RWPE2 (cell line): ENCODE measurements at regions not wholly inside any gene's neighbourhood (a gene's known extent, or its start where the extent isn't known, plus 50 kb on each side); places are given as distances from the start of the nearest gene placed in this dataset.

Experiments
- ATAC-seq: fragments of 200-7000 bp; cut with Tn5 transposase; 3 replicates; pipeline ENCODE4 v1.9.1; 2021; ENCODE audit warnings: low read depth
- DNase-seq: peaks from one replicate; pipeline ENCODE4 v3.0.0-alpha.2; 2020; ENCODE audit warnings: low spot score
- H3K27ac ChIP-seq: fragments of 450-650 bp; 2 replicates; pipeline ENCODE4 v1.5.1; 2017; ENCODE audit warnings: mild to moderate bottlenecking; ENCODE audit not compliant: poor library complexity, severe bottlenecking
- H3K27me3 ChIP-seq: fragments of 250-450 bp; sonication (Bioruptor Pico); 2 replicates; pipeline ENCODE4 v1.5.1; 2021; ENCODE audit warnings: mild to moderate bottlenecking, moderate library complexity; ENCODE audit not compliant: insufficient read depth, poor library complexity, severe bottlenecking
- H3K36me3 ChIP-seq: fragments of 250-450 bp; sonication (Bioruptor Pico); 2 replicates; pipeline ENCODE4 v1.5.1; 2020; ENCODE audit warnings: low read depth, mild to moderate bottlenecking, moderate library complexity
- H3K4me1 ChIP-seq: fragments of 250-450 bp; sonication (Bioruptor Pico); 2 replicates; pipeline ENCODE4 v1.5.1; 2021; ENCODE audit warnings: mild to moderate bottlenecking, moderate library complexity; ENCODE audit not compliant: insufficient read depth, poor library complexity, severe bottlenecking
- H3K4me3 ChIP-seq: fragments of 250-450 bp; sonication (Bioruptor Pico); 2 replicates; pipeline ENCODE4 v1.5.1; 2021; ENCODE audit warnings: mild to moderate bottlenecking, moderate library complexity; ENCODE audit not compliant: severe bottlenecking
- H3K9me3 ChIP-seq: fragments of 250-450 bp; sonication (Bioruptor Pico); 2 replicates; pipeline ENCODE4 v1.5.1; 2021; ENCODE audit warnings: mild to moderate bottlenecking, moderate library complexity; ENCODE audit not compliant: severe bottlenecking
- TF ChIP-seq, protein P1 (sequence below): fragments of 450-650 bp; IDR thresholded peaks from one replicate; pipeline ENCODE4 v1.5.1; 2017; ENCODE audit warnings: mild to moderate bottlenecking, moderate library complexity; ENCODE audit not compliant: poor library complexity, severe bottlenecking

DNA sequence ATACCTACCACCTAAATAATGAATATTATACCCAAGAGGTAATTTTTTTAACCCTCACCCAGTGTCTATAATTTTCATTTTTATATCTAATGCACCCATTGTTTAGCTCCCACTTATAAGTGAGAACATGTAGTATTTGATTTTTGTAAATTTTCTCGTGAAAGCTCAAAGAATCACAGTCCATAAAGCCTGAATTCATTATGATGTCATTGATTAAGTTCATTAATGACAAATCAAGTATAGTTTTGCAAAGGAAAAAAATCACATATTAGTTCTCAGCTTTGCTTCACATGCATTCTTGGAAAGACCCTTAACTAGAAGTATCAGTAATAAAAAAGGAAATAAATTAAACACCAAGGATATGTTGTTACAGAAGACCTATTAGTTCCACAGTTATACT lies 425.3 kb upstream of the UBE2E2 start:
- DNase-seq (no peak), ATAC-seq (no peak)
- Histone ChIP-seq H3K4me3 (no peak overlapping the region), H3K27me3 (no peaks in the 10 kb centered on the region), H3K9me3 (no peaks in the 10 kb centered on the region), H3K36me3 (no peaks in the 10 kb centered on the region), H3K27ac (no peak overlapping the region), H3K4me1 (no peaks in the 10 kb centered on the region)
- TF ChIP-seq, protein P1, sequence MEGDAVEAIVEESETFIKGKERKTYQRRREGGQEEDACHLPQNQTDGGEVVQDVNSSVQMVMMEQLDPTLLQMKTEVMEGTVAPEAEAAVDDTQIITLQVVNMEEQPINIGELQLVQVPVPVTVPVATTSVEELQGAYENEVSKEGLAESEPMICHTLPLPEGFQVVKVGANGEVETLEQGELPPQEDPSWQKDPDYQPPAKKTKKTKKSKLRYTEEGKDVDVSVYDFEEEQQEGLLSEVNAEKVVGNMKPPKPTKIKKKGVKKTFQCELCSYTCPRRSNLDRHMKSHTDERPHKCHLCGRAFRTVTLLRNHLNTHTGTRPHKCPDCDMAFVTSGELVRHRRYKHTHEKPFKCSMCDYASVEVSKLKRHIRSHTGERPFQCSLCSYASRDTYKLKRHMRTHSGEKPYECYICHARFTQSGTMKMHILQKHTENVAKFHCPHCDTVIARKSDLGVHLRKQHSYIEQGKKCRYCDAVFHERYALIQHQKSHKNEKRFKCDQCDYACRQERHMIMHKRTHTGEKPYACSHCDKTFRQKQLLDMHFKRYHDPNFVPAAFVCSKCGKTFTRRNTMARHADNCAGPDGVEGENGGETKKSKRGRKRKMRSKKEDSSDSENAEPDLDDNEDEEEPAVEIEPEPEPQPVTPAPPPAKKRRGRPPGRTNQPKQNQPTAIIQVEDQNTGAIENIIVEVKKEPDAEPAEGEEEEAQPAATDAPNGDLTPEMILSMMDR: no peak

DNA sequence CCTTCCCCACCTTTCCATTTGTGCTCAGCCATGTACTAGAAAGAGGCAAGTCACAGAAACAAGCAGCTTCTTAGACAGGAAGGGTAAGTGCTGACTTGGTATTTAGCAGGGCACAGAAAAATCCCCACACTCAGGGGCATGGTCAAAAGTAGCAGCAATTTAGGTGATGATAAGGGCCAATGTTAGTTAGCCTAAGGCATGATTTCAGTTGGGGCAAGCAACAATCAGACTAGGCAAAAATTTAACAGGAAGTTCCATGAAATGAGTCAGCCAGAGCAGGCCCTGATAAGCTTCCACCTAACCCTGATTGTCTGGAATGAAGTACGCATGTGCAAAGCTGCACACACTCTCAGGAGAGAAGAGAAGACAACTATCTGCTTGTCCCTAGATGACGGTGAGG lies 423.4 kb upstream of the UBE2E2 start:
- no peak overlapping the region for H3K4me3 ChIP-seq
- ATAC-seq (no peak), DNase-seq (no peak)
- no peaks in the 10 kb centered on the region for H3K36me3 ChIP-seq
- TF ChIP-seq, protein P1: no peak
- H3K9me3 ChIP-seq: no peaks in the 10 kb centered on the region
- H3K4me1 ChIP-seq: no peaks in the 10 kb centered on the region
- no peak overlapping the region for H3K27ac ChIP-seq
- H3K27me3 ChIP-seq: no peaks in the 10 kb centered on the region

DNA sequence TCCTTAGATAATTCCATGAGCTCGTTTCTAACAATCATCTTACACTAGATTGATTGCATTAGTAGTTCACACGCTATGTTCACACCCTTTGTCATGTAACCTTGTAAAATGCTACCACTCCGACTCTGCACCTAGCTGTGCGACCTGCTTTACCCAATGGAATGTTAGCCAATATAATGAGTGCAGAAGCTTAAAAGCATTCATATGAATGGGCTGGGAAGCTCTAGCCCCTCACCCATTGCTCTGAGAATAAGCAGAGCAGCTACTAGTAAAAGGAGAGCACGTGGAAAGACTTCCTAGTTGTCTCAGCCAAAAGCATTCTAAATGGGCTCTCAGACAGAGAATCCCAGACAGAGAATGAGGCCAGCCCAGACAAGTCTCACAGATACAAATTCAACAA lies 410.6 kb upstream of the UBE2E2 start:
- Histone ChIP-seq H3K36me3 (no peaks in the 10 kb centered on the region), H3K27me3 (peaks cover 3% of the 10 kb centered on the region), H3K9me3 (no peaks in the 10 kb centered on the region), H3K4me3 (no peak overlapping the region), H3K27ac (no peak overlapping the region), H3K4me1 (no peaks in the 10 kb centered on the region)
- TF ChIP-seq, protein P1: no peak
- ATAC-seq (no peak), DNase-seq (no peak)

DNA sequence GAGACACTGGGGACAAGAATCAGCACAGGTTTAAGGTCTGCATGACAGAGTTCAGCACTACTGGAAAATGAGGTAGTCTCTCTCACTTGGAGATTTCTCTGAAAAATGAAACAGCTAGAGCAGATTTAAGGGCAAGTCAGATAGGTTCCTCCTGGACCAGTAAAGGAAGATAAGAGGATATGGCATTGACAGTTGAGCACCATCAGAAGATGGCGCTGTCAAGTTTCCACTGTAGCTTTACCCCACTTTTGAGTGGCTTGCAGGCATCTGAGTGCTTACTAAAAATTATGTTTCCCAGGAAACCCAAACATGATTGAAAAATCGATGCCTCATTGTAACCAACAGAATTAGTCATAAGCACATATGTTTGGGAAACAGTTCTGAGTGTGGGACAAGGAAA lies 407.2 kb upstream of the UBE2E2 start:
- ATAC-seq: no peak
- TF ChIP-seq, protein P1: no peak

DNA sequence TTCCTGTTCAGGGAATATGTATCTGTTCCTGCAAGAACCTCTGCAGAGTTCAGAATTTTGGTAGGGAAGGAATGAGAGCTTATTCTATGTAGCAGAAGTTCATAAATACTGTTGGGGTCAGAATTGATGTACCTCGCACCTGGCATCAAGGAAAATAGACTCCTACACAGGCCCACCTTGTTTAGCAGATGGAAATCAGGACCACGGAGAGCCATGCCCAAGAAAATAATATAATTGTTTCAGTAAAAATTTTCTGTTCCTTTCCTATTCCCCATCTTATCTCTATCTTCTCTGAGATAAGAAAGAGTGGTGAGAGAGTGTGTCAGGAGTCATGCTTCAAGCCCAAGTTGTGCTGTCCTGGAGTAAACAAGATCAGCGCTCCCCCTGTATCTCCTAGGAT lies 404.7 kb upstream of the UBE2E2 start:
- no peak overlapping the region for H3K4me3 ChIP-seq
- DNase-seq (no peak), ATAC-seq (no peak)
- no peaks in the 10 kb centered on the region for H3K36me3 ChIP-seq
- TF ChIP-seq, protein P1: no peak
- H3K9me3 ChIP-seq: no peaks in the 10 kb centered on the region
- no peaks in the 10 kb centered on the region for H3K27me3 ChIP-seq
- H3K4me1 ChIP-seq: no peaks in the 10 kb centered on the region
- H3K27ac ChIP-seq: no peak overlapping the region

More for the DNA sequence above, 407.2 kb upstream of the UBE2E2 start:
- no peaks in the 10 kb centered on the region for H3K36me3 ChIP-seq
- H3K4me1 ChIP-seq: no peaks in the 10 kb centered on the region
- no peaks in the 10 kb centered on the region for H3K9me3 ChIP-seq
- no peak for DNase-seq
- no peak overlapping the region for H3K4me3 ChIP-seq
- H3K27me3 ChIP-seq: peaks cover 3% of the 10 kb centered on the region
- no peak overlapping the region for H3K27ac ChIP-seq
